ENCODE measurements at regions not wholly inside any gene's neighbourhood (a gene's known extent, or its start where the extent isn't known, plus 50 kb on each side); places are given as distances from the start of the nearest gene placed in this dataset.

DNA sequence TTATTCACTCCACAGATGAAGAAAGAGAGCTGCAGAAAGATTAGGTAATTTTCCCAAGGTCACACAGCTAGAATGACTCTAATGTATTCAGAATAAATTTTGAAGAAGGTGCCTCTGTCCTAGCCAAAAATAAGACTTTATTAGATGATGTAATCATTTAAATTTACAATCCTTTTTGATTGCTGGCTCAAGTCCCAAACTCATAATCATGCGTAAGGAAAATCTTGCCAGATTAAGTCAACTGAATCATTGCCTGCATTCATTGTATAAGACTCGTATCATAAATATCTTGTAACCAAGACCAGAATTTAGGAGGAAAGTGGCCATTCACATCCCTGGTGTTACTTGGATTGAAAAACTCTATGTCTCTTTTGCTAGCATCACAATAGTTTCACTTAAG, 53.1 kb upstream of the STK39 start:
- Mint-ChIP-seq H3K36me3 (ENCODE audit: low read depth) (peaks cover 1% of the 10 kb centered on the region), H3K27me3 (no peaks in the 10 kb centered on the region)

DNA sequence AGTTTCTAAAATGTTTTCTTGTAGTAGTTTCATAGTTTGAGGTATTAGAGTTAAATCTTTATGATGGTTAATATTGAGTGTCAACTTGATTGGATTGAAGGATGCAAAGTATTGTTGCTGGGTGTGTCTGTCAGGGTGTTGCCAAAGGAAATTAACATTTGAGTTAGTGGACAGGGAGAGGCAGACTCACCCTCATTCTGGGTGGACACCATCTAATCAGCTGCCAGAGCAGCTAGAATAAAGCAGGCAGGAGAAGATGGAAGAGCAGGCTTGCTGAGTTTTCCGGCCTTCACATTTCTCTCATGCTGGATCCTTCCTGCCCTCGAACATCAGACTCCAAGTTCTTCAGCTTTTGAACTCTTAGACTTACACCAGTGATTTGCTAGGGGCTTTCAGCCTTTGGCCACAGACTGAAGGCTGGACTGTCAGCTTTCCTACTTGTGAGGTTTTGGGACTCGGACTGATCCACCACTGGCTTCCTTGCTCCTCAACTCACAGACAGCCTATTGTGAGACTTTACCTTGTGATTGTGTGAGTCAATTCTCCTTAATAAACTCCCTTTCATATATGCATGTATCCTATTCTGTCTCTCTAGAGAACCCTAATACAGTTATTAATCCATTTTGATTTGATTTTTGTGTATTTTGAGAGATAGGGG, 56.8 kb upstream of the STK39 start:
- no peaks in the 10 kb centered on the region for H3K27me3 Mint-ChIP-seq
- H3K9me3 Mint-ChIP-seq: peaks cover 15% of the 10 kb centered on the region
- H3K27ac Mint-ChIP-seq: no peak overlapping the region
- H3K36me3 Mint-ChIP-seq (ENCODE audit: low read depth): peaks cover 9% of the 10 kb centered on the region
- H3K4me3 Mint-ChIP-seq: no peak overlapping the region
- H3K4me1 Mint-ChIP-seq (ENCODE audit: low read depth): no peaks in the 10 kb centered on the region

More for the DNA sequence above, 53.1 kb upstream of the STK39 start:
- peaks cover 2% of the 10 kb centered on the region for H3K9me3 Mint-ChIP-seq
- H3K4me3 Mint-ChIP-seq: no peak overlapping the region
- no peaks in the 10 kb centered on the region for H3K4me1 Mint-ChIP-seq (ENCODE audit: low read depth)
- no peak overlapping the region for H3K27ac Mint-ChIP-seq

DNA sequence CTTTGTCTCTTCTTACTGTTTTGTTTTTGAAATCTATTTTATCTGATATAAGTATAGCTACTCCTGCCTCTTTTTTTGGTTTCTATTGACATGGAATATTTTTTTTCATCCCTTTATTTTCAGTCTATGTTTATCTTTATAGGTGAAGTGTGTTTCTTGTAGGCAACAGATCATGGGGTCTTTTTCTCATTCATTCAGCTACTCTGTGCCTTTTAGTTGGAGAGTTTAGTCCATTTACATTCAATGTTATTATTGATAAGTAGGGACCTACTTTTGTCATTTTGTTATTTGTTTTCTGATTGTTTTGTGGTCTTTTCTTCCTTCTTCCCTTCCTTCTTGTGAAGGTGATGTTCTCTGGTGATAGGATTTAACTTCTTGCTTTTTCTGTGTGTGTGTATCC, 60.0 kb upstream of the STK39 start:
- Mint-ChIP-seq H3K36me3 (ENCODE audit: low read depth) (peaks cover 9% of the 10 kb centered on the region), H3K4me1 (ENCODE audit: low read depth) (no peaks in the 10 kb centered on the region), H3K9me3 (peaks cover 15% of the 10 kb centered on the region), H3K4me3 (no peak overlapping the region), H3K27me3 (no peaks in the 10 kb centered on the region), H3K27ac (no peak overlapping the region)

DNA sequence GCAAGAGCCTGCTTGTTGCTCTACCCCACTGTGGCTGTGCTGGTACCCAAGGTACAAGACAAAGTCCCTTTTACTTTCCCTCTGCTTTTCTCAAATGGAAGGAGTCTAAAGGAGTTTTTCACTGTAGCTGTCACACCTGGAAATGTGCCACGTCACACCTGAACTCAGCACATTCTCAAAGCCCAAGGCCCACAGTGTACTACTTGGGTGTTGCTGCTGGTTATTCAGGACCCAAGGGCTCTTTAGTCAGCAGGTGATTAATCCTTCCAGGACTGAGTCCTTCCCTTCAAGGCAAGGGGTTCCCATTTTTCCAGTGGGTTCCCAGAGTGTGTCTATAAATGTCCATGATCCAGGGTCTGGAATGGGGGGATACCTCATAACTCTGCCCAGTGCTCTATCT, 63.2 kb upstream of the STK39 start:
- Mint-ChIP-seq H3K27me3 (no peaks in the 10 kb centered on the region), H3K27ac (no peak overlapping the region), H3K36me3 (ENCODE audit: low read depth) (peaks cover 6% of the 10 kb centered on the region), H3K4me1 (ENCODE audit: low read depth) (no peaks in the 10 kb centered on the region), H3K4me3 (no peak overlapping the region), H3K9me3 (peaks cover 12% of the 10 kb centered on the region)

DNA sequence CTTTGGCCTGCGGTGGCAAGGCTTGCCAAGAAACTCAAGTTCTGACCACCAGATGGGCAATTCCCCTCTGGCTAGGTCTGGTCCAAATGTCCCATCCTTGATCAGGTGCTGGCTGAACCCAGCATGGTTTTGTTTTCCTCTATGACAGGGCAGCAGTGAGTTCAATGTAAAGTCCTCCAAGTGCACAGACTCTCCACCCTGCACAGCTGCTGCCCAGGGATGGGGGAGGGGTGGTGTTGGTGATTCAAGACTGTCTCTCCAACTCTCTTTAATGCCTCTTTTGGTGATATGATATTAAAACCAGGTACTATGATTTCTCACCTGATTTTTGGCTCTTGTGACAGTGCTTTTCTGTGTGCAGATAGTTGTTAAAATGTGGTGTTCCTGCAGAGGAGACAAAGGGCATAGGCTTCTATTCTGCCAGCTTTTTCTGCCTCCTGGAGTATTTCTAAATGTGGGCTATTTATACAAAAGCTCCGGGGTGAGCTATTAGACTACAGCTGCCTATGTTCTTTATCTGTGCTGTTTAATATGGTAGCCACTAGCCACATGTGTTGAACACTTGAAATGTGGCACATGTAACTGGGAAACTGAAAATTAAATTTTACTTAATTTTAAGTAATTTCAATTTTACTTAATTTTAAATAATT, 64.0 kb upstream of the STK39 start:
- Mint-ChIP-seq H3K36me3 (ENCODE audit: low read depth) (no peaks in the 10 kb centered on the region), H3K4me3 (no peak overlapping the region), H3K27me3 (no peaks in the 10 kb centered on the region), H3K4me1 (ENCODE audit: low read depth) (no peaks in the 10 kb centered on the region), H3K27ac (no peak overlapping the region), H3K9me3 (peaks cover 11% of the 10 kb centered on the region)

DNA sequence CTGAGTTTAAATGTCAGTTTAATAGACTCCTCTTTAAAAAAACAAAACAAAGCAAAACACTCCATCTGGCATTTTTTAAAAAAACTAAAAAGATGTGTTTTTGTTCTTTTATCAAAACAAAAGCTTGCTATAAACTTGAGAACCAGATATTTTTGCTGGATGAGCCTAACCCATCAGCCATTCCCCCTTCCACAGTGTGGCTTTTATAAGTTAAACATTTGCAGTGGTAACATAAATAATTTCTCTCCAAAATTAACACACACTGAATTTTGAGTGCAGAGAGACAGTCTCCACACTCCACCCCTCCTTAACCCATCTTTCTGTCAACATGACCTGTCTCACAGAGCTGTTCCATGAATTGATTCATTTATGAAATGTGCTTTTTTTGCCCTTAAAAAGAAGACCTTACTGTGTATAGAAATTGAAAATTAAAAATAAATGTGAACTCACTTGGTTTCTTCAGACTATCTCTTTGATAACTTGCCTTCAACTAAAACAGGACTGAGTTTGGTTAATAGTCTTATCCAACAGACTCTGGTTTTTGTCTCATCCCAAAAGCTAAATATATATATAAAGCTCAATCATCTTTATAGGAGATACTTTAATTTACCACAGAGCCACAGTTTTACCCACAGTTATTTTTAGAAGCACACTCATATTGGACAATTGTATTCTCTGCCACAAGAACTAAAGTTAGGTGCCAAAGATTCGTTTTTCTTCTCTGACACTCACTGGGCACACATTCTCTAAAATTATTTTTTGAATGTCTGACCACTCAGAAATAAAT, 64.8 kb upstream of the STK39 start:
- Mint-ChIP-seq H3K36me3 (ENCODE audit: low read depth) (no peaks in the 10 kb centered on the region), H3K4me1 (ENCODE audit: low read depth) (no peaks in the 10 kb centered on the region), H3K4me3 (no peak overlapping the region), H3K27ac (no peak overlapping the region), H3K9me3 (peaks cover 5% of the 10 kb centered on the region), H3K27me3 (no peaks in the 10 kb centered on the region)

DNA sequence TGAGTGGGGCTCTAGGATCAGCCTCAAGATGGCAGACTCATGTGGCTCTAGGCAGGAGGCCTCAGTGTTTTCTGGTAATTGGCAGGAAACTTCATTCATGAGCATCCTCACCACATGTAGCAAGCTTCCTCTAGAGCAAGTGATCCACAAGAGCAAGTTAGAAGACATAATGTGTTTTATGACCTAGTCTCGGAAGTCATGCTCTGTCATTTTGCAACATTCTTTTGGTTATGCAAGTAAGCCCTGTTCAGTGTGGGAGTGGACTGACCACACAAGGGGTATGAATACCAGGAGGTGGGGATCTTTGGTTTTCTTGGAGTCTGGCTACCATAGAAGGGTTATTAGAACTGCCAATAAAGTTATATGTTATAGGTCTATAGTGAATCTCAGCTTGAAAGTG, 66.8 kb upstream of the STK39 start:
- Mint-ChIP-seq H3K9me3 (no peaks in the 10 kb centered on the region), H3K27me3 (no peaks in the 10 kb centered on the region)

DNA sequence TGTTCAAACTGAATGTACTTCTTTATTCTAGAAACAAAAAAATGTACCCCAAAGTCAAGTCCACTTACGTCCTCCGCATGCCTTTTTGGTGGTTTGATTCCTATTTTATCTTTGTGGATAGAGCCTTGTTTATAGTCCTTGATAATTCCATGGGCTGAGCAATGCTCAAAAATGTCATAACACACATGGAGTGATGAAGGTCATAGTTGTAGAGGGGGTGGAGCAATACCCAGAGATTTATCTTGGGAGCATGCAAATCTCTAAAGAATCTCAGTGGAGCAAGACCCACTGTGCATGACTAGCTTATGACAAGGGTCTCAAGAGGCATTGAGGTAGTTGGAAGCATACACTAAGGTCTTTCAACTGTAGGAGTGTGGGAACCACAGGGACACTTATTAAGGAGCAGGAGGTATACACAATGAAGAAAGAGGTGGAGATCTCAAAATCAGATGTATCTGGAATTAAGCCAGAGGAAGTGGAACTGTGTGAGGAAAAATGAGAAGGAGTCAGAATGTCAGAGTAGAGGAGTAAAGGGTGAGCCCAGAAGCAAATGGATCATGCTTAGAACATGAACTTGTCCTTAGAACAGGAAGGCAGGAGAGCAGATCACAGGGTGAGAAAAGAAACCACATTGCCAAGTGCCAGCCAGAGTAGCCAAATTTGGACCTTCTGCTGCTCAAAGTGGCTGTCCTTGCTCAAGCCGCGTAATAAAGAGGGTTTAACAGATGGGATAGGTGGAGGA, 68.1 kb upstream of the STK39 start:
- no peak overlapping the region for H3K4me3 Mint-ChIP-seq

More for the DNA sequence above, 66.8 kb upstream of the STK39 start:
- H3K27ac Mint-ChIP-seq: no peak overlapping the region
- H3K36me3 Mint-ChIP-seq (ENCODE audit: low read depth): no peaks in the 10 kb centered on the region
- H3K4me1 Mint-ChIP-seq (ENCODE audit: low read depth): no peaks in the 10 kb centered on the region
- H3K4me3 Mint-ChIP-seq: no peak overlapping the region

DNA sequence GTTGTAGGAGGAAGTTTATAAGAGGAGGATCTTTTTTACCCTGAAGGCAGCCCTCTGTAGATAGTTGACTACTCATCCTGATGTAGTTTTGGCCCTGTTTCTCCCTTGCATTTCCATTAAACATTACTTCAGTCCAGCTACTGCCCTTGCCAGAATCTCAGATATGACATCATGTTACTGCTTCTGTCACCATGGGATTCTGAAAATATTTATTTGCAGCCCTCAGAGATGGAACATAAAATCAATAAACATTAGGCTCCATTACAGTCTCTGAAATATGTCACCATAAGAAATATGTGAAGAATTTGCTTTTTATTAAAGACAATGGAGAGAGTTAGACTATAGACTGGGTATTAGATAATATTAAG, 68.7 kb upstream of the STK39 start:
- Mint-ChIP-seq H3K9me3 (no peaks in the 10 kb centered on the region), H3K36me3 (ENCODE audit: low read depth) (no peaks in the 10 kb centered on the region), H3K27me3 (no peaks in the 10 kb centered on the region), H3K4me1 (ENCODE audit: low read depth) (no peaks in the 10 kb centered on the region), H3K27ac (no peak overlapping the region), H3K4me3 (no peak overlapping the region)

More for the DNA sequence above, 68.1 kb upstream of the STK39 start:
- Mint-ChIP-seq H3K36me3 (ENCODE audit: low read depth) (no peaks in the 10 kb centered on the region), H3K27ac (no peak overlapping the region), H3K4me1 (ENCODE audit: low read depth) (no peaks in the 10 kb centered on the region), H3K9me3 (no peaks in the 10 kb centered on the region), H3K27me3 (no peaks in the 10 kb centered on the region)

DNA sequence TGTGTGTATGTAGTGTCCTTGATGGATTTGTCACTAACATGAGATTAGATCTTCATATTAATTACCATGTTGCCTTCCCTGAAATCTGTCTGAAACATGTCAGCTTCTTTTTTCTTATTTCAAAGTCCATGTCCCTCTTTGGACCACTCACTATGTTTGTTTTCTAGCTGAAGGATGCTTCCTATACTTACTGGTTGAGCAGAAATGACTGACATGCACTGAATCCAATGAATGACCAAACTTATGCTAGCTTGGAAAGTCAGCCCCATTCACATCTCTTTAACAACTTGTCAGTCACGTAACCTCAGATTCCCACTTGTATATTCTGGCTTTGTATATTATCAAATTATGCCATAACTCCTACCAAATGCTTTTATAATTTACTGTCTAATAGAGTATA, 69.9 kb upstream of the STK39 start:
- H3K4me3 Mint-ChIP-seq: no peak overlapping the region
- no peaks in the 10 kb centered on the region for H3K4me1 Mint-ChIP-seq (ENCODE audit: low read depth)
- H3K27me3 Mint-ChIP-seq: peaks cover 4% of the 10 kb centered on the region
- H3K36me3 Mint-ChIP-seq (ENCODE audit: low read depth): no peaks in the 10 kb centered on the region
- no peaks in the 10 kb centered on the region for H3K9me3 Mint-ChIP-seq
- H3K27ac Mint-ChIP-seq: no peak overlapping the region

DNA sequence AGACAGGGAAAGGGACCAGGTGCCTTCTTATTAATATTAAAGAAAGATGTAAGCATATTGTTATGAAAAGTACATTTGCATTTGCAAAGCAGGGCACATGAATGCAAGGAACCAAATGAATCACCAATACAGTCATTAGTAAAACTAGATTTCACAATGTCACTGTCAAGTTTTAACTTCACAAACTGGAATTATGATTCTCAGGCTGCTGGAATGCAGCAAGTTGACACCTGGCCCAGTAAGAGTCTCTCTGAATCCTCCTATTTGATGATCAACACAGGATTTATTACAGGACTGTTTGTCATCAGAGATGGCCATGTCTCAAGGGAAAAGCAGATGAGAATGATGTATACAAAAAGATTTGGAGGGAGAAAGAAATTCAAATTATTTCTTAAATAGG, 72.9 kb upstream of the STK39 start:
- Mint-ChIP-seq H3K9me3 (no peaks in the 10 kb centered on the region), H3K36me3 (ENCODE audit: low read depth) (no peaks in the 10 kb centered on the region), H3K4me3 (no peak overlapping the region), H3K27ac (no peak overlapping the region), H3K4me1 (ENCODE audit: low read depth) (no peaks in the 10 kb centered on the region), H3K27me3 (peaks cover 18% of the 10 kb centered on the region)

DNA sequence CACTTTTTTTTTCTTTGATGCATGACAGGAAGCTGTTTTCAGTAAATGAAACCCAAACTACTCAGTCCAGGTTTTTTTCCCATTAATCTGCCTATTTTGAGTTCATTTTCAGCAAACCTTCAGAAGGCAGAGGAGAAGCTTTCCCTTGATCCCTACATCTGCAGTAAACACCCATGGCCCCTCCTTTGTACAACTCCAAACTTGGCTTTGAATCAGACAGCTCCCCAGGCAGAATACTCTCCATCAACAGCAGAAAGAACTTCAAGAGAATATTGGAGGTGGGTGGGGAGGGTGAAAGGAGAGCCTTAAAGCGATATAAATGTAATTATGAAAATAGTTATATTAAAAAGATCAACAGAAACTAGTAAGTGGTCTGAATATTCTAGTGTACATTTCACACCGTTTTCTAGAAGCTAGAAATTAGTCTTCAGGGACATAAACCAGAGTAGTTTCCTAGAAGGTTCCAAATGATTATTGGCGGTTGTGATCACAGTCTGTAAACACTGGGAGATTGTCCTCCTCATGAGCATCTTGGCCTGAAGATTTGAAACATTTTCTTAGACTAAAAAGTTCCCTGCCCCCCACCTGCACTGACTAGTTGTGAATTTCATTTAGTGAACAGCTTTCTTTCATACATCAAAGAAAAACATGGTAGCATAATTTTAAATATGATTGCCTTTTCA, 75.1 kb upstream of the STK39 start:
- H3K4me3 Mint-ChIP-seq: no peak overlapping the region
- H3K36me3 Mint-ChIP-seq (ENCODE audit: low read depth): no peaks in the 10 kb centered on the region
- peaks cover 18% of the 10 kb centered on the region for H3K27me3 Mint-ChIP-seq
- no peak overlapping the region for H3K27ac Mint-ChIP-seq
- H3K9me3 Mint-ChIP-seq: no peaks in the 10 kb centered on the region
- no peaks in the 10 kb centered on the region for H3K4me1 Mint-ChIP-seq (ENCODE audit: low read depth)

DNA sequence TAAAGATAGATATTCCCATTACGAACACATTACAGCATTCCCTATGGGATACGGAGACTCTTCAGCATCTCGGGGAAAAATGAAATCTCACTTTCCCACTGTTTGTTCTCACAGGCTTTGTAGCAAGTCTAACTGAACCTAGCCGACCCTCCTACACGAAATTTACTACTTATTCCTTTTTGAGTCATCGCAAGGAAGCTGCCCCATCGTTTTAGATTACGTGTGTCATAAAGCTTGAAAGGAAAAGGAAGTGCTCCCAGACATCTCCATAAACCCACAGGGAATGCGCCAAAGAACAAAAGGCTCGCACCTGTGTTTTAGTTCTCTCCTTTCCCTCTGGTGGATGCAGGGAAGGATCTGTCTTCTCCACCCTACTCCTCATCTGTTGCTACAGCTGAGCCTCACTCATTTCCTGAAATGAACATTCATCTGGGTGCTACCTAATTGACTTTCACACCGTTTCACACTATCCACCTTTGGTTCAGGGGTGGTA, 76.2 kb upstream of the STK39 start:
- Mint-ChIP-seq H3K4me3 (no peak overlapping the region), H3K9me3 (no peaks in the 10 kb centered on the region), H3K4me1 (ENCODE audit: low read depth) (no peaks in the 10 kb centered on the region), H3K27ac (no peak overlapping the region), H3K27me3 (peaks cover 18% of the 10 kb centered on the region), H3K36me3 (ENCODE audit: low read depth) (no peaks in the 10 kb centered on the region)

DNA sequence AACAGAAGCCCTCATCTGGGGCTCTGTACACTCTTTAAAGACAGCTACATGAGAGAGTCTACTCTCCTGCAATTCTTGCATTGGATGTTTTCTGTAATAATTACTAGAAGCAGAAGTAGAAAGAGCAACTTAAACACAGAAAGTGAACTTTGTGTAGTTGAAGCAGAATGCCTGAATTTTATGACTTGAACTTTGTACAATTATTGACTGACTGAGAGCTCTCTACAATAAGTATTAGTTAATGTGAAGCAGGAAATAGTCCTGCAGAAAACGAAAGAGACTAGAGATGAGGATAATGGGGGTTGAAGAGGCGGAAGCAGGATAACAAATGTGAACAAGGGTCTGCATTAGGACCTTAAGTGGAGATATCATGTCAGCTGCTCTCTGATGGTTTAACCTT, 79.2 kb upstream of the STK39 start:
- Mint-ChIP-seq H3K36me3 (ENCODE audit: low read depth) (peaks cover 9% of the 10 kb centered on the region), H3K4me1 (ENCODE audit: low read depth) (peaks cover 8% of the 10 kb centered on the region), H3K9me3 (peaks cover 15% of the 10 kb centered on the region), H3K4me3 (no peak overlapping the region), H3K27ac (no peak overlapping the region), H3K27me3 (peaks cover 18% of the 10 kb centered on the region)

Data from stimulated activated naive CD8-positive, alpha-beta T cell treated with anti-CD3 and anti-CD28 coated beads, Interleukin-15, Interleukin-2, amounts not matched to agents 100 ng/mL and 50 ng/mL, for 24 hours (primary cell).